ENCODE measurements at regions not wholly inside any gene's neighbourhood (a gene's known extent, or its start where the extent isn't known, plus 50 kb on each side); places are given as distances from the start of the nearest gene placed in this dataset.
"Not testable (repeated sequence)": the region's sequence is repeated elsewhere in the genome, so short reads cannot be mapped to it uniquely, and the experiment has no call there.

DNA sequence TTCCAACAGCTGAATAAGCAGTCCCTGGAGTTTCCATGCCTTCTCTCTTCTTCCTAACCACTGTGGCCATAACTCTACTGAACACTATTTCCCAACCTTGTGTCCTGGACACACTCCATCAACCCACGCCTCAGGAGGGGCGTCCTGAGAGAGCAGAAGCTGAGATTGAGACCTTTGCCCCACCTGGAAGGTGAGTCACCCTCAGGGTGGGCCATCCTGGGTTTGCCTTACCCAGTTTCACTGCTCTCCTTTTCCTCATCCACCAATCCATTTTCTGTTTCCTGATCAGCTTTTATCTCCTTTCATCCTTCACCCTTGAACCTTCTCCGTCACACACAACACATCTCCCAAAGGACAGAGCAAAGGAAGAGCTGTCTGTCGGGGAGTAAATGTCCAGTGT, 91.4 kb downstream of the TMEM130 start:
- DNase-seq: no peak

DNA sequence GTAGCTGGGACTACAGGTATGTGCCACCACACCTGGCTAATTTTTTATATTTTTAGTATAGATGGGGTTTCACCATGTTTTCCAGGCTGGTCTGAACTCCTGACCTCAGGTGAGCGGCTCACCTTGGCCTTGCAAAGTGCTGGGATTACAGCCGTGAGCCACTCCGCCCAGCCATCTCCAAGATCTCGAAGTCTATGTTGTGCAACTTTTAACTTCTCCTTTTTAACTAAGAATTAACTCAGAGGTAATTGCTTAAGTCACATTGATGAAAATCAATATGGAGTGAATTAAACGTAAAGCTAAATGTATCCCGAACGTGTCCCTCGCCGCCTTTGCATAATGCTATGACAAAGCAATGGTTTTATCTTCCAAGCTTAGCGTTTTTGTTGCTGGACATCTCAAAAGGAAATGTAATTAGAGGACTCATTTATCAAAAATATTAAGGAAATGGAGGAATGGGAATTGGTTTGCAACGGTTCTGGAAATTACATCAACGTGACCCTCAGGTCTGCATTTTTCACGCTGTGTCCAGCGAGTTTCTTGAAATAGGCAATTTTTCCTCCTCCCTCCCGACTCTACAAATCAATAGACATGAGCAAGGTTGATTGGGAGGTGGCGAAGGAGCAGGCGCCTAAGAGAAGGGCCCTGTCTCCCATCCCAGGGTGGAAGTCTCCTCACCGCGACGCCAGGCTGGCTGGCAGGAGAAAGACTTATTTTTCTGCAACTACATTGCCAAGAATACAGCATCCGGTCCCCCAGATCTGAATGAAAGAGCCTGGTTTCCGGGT, 89.8 kb downstream of the TMEM130 start:
- no peak for DNase-seq

DNA sequence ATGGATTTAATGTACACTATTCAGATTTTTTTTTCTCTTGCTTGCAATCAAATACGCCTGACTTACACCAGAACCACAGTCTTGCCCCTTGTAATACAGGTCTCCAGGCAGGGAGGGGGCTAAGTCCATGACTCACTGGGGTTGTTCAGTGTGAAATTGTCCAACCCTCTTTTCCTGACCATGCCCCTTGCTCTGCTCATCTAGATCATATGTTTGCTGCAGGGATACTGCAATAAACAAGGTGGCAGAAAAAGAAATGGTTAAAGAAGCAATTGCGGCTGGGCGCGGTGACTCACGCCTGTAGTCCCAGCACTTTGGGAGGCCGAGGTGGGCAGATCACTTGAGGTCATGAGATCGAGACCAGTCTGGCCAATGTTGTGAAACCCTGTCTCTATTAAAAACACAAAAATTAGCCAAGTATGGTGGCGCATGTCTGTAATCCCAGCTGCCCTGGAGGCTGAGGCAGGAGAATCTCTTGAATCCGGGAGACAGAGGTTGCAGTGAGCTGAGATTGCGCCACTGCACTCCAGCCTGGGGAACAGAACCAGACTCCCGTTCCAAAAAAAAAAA, 85.5 kb downstream of the TMEM130 start:
- no peak for DNase-seq

DNA sequence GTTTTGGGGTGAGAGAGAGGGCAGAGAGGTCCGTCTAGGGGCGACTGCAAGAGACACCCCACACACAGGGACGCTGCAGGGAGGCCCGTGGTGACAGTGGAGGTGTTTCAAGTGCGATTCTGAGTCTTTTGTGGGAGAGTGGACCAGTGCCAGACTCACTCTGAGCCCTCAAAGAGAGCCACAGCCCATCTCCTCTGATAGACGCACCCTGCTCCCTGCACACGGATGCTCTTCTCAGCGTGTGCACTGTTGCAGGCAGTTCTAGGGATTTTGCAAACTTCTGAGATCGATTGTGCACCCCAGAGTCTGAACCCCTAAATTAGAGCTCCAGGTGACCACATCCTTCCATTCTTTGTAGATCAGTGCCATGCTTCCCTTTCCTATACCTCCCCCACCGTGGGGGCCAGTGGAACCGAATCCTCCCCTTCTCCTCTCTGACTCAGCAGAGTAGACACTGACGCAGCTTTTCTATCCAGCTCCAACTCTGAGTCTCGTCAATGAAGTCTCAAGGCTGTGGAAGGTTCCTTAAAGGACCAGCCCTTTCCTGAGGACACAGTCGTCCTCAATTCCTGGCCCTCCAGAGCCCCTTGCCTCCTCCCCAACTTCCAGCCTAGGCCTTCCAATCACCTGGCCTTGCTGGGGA, 83.8 kb downstream of the TMEM130 start:
- DNase-seq: no peak

DNA sequence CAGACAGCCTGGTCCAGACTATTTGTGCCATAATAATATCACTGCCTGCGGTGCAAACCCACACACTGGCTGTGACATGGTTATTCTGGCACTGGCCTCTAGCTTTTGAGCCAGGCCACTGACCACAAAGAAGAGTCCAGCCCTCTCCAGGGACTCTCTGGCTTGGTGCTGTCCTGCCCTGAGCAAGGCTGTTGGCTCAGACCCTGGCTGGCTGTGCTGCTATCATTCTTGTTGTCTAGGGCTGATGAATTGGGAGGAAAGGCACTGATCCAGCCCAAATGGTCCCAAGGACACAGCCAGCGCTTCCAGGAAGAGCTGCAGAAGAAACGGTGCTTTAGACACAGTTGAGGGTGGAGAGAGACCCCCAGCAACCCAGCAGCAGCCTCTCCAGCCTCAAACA, 80.8 kb downstream of the TMEM130 start:
- DNase-seq: no peak

DNA sequence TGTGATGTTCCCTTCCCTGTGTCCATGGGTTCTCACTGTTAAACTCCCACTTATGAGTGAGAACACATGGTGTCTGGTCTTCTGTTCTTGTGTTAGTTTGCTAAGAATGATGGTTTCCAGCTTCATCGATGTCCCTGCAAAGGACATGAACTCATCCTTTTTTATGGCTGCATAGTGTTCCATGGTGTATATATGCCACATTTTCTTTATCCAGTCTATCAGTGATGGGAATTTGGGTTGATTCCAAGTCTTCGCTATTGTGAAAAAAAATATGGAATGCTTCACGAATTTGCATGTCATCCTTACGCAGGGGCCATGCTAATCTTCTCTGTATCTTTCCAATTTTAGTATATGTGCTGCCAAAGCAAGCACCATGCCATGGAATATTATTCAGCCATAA, 75.4 kb downstream of the TMEM130 start:
- not testable (repeated sequence) for DNase-seq

DNA sequence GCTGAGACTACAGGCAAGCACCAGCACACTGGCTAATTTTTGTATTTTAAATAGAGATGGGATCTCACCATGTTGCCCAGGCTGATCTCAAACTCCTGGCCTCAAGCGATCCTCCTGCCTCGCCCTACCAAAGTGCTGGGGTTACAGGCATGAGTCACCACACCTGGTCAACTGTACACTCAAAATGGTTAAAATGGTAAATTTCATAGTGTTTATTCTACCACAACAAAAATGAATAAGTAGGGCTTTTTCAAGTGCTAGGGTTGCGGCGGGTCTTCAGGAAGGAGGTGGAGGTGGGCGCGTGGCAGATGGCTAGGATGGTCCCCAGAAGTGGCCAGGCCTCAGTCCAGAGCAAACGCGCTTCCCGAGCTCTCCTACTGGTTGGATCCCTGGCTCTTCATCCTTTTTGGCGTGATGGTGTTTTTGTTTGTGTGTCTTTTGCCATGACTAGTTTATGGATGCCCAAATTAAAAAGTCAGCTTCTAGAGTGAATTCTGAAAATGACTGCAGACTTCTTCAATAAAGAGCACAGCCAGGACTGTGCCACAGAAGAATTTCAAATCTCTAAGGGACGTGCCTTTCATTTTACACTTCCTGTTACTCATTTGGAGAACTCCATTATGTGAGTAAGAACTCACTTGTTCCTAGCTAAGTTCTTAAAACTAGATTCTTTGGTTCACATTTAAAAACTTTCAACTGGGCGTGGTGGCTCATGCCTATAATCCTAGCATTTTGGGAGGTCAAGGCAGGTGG, 73.9 kb downstream of the TMEM130 start:
- DNase-seq: no peak

All from CD4-positive, alpha-beta T cell treated with Interleukin-1 beta for 1 hour (primary cell).